ENCODE measurements at regions not wholly inside any gene's neighbourhood (a gene's known extent, or its start where the extent isn't known, plus 50 kb on each side); places are given as distances from the start of the nearest gene placed in this dataset.
"Not testable (repeated sequence)": the region's sequence is repeated elsewhere in the genome, so short reads cannot be mapped to it uniquely, and the experiment has no call there.

GRCh38 chr18:49731860-49732311 lies 81.4 kb downstream of the ACAA2 start:
- no peak for DNase-seq

GRCh38 chr18:49731421-49731841 lies 81.9 kb downstream of the ACAA2 start:
- DNase-seq: no peak

- DNase-seq: no peak
Measured at GRCh38 chr18:49730951-49731391, 82.4 kb downstream of the ACAA2 start.

GRCh38 chr18:49728542-49728941 lies 84.8 kb downstream of the ACAA2 start:
- DNase-seq: no peak

- no peak for DNase-seq
Measured at GRCh38 chr18:49727816-49728215, 85.5 kb downstream of the ACAA2 start.

- no peak for DNase-seq
Measured at GRCh38 chr18:49726675-49726963, 86.7 kb downstream of the ACAA2 start.

- DNase-seq: peak; percentile 54
Measured at GRCh38 chr18:49725809-49726674, 87.3 kb downstream of the ACAA2 start.

- DNase-seq: no peak
Measured at GRCh38 chr18:49723648-49724180, 89.6 kb downstream of the ACAA2 start.

GRCh38 chr18:49722477-49722876 lies 90.9 kb downstream of the ACAA2 start:
- DNase-seq: no peak

- no peak for DNase-seq
Measured at GRCh38 chr18:49721981-49722380, 91.4 kb downstream of the ACAA2 start.

GRCh38 chr18:49720944-49721343 lies 92.4 kb downstream of the ACAA2 start:
- DNase-seq: not testable (repeated sequence)

- DNase-seq: no peak
Measured at GRCh38 chr18:49717617-49718016, 95.7 kb downstream of the ACAA2 start.

- DNase-seq: no peak
Measured at GRCh38 chr18:49716035-49716434, 97.3 kb downstream of the ACAA2 start.

- DNase-seq: no peak
Measured at GRCh38 chr18:49709347-49709690, 104.0 kb downstream of the ACAA2 start.

GRCh38 chr18:49708662-49709346 lies 104.5 kb downstream of the ACAA2 start:
- DNase-seq: no peak

- no peak for DNase-seq
Measured at GRCh38 chr18:49707599-49707998, 105.7 kb downstream of the ACAA2 start.

- DNase-seq: no peak
Measured at GRCh38 chr18:49704334-49704733, 109.0 kb downstream of the ACAA2 start.

- no peak for DNase-seq
Measured at GRCh38 chr18:49701190-49701589, 112.1 kb downstream of the ACAA2 start.

- DNase-seq: no peak
Measured at GRCh38 chr18:49699303-49699702, 114.0 kb downstream of the ACAA2 start.

GRCh38 chr18:49698525-49699025 lies 114.8 kb downstream of the ACAA2 start:
- no peak for DNase-seq

- DNase-seq: no peak
Measured at GRCh38 chr18:49697757-49698524, 115.4 kb downstream of the ACAA2 start.

- DNase-seq: no peak
Measured at GRCh38 chr18:49697049-49697448, 116.3 kb downstream of the ACAA2 start.

GRCh38 chr18:49694402-49694801 lies 118.9 kb downstream of the ACAA2 start:
- no peak for DNase-seq
